Right ventricle myocardium inferior (tissue), 1 donor: ENCODE measurements at regions not wholly inside any gene's neighbourhood (a gene's known extent, or its start where the extent isn't known, plus 50 kb on each side); places are given as distances from the start of the nearest gene placed in this dataset.

Experiments used
- ATAC-seq: fragments of 200-7000 bp; cut with Tn5 transposase; one replicate; pipeline ENCODE4 v1.9.1; 2020; ENCODE audit warnings: mild to moderate bottlenecking, moderate library complexity
- DNase-seq: peaks from one replicate; pipeline ENCODE4 v3.0.0; 2021; ENCODE audit errors: missing footprints
- intact Hi-C: fragments of 100-400 bp; cut with DNase I; formaldehyde crosslinking; loops from one replicate; pipeline ENCODE4 v1.11.0; 2022
- donor health status: DM: no; HTN: yes; CAD: no; lungs with severe emphysema.

- DNase-seq (no peak), ATAC-seq (no peak)
- intact Hi-C loops = no loop called here
Observed at GRCh38 chrX:30957753-30958152, 68.7 kb upstream of the TAB3 start.

- no peak for ATAC-seq
- intact Hi-C loops = no loop called here
- DNase-seq = no peak
Observed at GRCh38 chrX:30955687-30956086, 66.6 kb upstream of the TAB3 start.

GRCh38 chrX:30951003-30951402 is 61.9 kb upstream of the TAB3 start:
- intact Hi-C loops = no loop called here
- DNase-seq = no peak
- ATAC-seq = no peak

GRCh38 chrX:30950391-30950790 is 61.3 kb upstream of the TAB3 start:
- DNase-seq (no peak), ATAC-seq (no peak)
- intact Hi-C loops = no loop called here

GRCh38 chrX:30949554-30949953 is 60.5 kb upstream of the TAB3 start:
- intact Hi-C loops = no loop called here
- ATAC-seq = no peak
- DNase-seq = no peak

DNA sequence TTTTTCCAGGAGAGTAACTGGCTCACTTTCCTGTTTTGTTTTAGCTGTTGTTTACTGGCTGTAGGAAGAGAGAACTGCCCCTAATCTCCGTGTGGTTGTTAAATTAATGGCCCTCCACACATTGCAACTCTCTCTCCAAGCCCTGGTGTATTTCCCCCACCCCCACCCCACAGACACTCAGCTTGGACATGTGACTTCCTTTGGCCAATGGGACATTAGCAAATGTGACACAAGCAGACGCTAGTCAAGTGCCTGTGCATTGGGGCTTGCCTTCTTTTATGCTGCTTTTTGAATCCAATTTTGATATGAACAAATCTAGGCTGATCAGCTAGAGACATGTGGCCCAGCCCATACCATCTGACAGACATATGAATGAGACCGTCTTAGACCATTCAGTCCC is 59.6 kb upstream of the TAB3 start:
- intact Hi-C loops = no loop called here
- DNase-seq (no peak), ATAC-seq (no peak)

GRCh38 chrX:30948051-30948450 is 59.0 kb upstream of the TAB3 start:
- DNase-seq (no peak), ATAC-seq (no peak)
- intact Hi-C loops = no loop called here

DNA sequence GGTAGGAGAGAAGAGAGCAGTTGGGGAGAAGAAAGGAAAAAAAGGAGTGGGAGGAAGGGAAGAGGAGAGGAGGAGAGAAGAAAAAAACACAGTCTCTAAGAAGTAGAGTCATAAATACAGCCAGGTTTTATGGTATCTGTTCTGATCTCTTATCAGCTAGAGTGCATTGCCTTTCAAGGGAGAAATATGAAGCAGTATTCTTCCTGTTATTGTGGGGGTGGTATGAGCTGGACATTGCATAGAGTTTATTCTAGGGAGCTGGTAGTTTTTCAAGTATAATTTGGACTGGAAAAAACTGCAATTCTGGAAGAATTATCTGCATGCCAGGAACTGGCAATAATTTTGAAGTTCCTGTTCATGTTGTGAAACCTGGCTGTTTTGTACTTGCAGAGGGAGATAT is 54.9 kb upstream of the TAB3 start:
- DNase-seq (no peak), ATAC-seq (no peak)
- intact Hi-C loops = no loop called here

DNA sequence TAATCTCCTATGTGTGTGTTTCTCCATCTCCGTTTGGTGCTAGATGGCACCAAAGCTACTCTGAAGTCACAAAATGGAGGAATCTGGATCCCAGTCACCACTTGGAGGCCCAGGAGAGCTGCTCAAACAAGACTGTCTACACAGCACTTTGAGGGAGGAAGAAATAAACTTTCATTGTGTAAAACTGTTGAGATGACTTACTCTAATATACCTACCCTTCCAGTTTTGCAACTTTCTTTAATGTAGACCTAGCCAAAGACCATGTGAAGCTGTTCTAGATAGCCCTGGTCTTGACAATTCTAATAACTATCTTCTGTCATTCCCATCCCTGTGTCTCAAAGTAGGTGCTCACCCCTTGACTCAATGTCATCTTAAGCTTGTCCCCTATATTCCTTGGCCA is 52.8 kb upstream of the TAB3 start:
- no peak for DNase-seq
- ATAC-seq = no peak
- intact Hi-C loops = no loop called here

DNA sequence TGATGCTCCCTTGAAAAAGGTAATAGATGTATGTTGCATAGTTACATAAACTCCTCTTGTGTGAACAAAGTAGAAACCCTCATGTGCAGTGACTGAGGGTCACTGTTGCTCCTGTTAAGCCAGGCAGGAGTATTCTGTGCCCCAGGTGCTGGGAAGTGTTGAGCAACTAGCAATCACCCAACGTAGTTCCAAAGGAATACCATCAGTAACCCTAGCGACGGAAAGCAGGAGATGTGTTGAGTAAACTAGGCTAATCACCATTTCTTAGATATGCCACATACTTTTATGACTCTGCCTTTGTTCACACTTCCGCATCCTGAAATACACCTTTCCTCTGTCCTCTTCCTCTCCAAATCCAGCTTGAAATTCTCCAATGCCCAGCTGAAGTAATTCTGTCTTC is 50.9 kb upstream of the TAB3 start:
- intact Hi-C loops = no loop called here
- no peak for ATAC-seq

More for the DNA sequence above, 50.9 kb upstream of the TAB3 start:
- DNase-seq = no peak
